Trophoblast cell (in vitro differentiated cells and primary cell): ENCODE measurements at regions not wholly inside any gene's neighbourhood (a gene's known extent, or its start where the extent isn't known, plus 50 kb on each side); places are given as distances from the start of the nearest gene placed in this dataset.
"Not testable (repeated sequence)": the region's sequence is repeated elsewhere in the genome, so short reads cannot be mapped to it uniquely, and the experiment has no call there.

Source experiments
- DNase-seq, 2 donors: peaks; one replicate each; pipeline ENCODE4 v3.0.0-alpha.2; 2016
- H2AFZ ChIP-seq: 2 replicates; pipeline ENCODE4 v1.6.1; 2013; ENCODE audit warnings: low read length, moderate library complexity, mild to moderate bottlenecking; ENCODE audit not compliant: insufficient read depth, poor library complexity
- H2AK5ac ChIP-seq: 2 replicates; pipeline ENCODE4 v1.6.1; 2013; ENCODE audit warnings: mild to moderate bottlenecking, low read length
- H2BK120ac ChIP-seq: 2 replicates; pipeline ENCODE4 v1.6.1; 2013; ENCODE audit warnings: low read length, mild to moderate bottlenecking, moderate library complexity; ENCODE audit not compliant: insufficient read depth, poor library complexity
- H2BK12ac ChIP-seq: 2 replicates; pipeline ENCODE4 v1.6.1; 2013; ENCODE audit warnings: mild to moderate bottlenecking, low read length, moderate library complexity
- H2BK5ac ChIP-seq: 2 replicates; pipeline ENCODE4 v1.6.1; 2013; ENCODE audit warnings: low read length, low read depth, moderate library complexity, mild to moderate bottlenecking; ENCODE audit not compliant: poor library complexity
- H3K14ac ChIP-seq: 2 replicates; pipeline ENCODE4 v1.6.1; 2013; ENCODE audit warnings: mild to moderate bottlenecking, low read length
- H3K18ac ChIP-seq: 2 replicates; pipeline ENCODE4 v1.6.1; 2013; ENCODE audit warnings: mild to moderate bottlenecking, low read length
- H3K23ac ChIP-seq: 2 replicates; pipeline ENCODE4 v1.6.1; 2013; ENCODE audit warnings: low read length
- H3K27ac ChIP-seq: 2 replicates; pipeline ENCODE4 v1.5.1; 2013; ENCODE audit warnings: low read depth, mild to moderate bottlenecking, inconsistent platforms, low read length, moderate library complexity
- H3K27me3 ChIP-seq: 2 replicates; pipeline ENCODE4 v1.6.1; 2013; ENCODE audit warnings: inconsistent platforms, mild to moderate bottlenecking, low read length, moderate library complexity; ENCODE audit not compliant: insufficient read depth
- H3K36me3 ChIP-seq, 2 experiments: 1 replicate in 1 of 2; 2 replicates in 1 of 2; pipeline ENCODE4 v1.6.1; 2013; ENCODE audit warnings: low read length in 2 of 2, mild to moderate bottlenecking in 2 of 2, moderate library complexity in 1 of 2; ENCODE audit not compliant: insufficient read depth in 2 of 2, control insufficient read depth in 1 of 2
- H3K4ac ChIP-seq: 2 replicates; pipeline ENCODE4 v1.6.1; 2013; ENCODE audit warnings: low read depth, mild to moderate bottlenecking, low read length, moderate library complexity
- H3K4me1 ChIP-seq, 2 experiments: 1 replicate in 1 of 2; 2 replicates in 1 of 2; pipeline ENCODE4 v1.6.1; 2013; ENCODE audit warnings: low read length in 2 of 2, mild to moderate bottlenecking in 2 of 2, moderate library complexity in 1 of 2; ENCODE audit not compliant: insufficient read depth in 2 of 2, control insufficient read depth in 1 of 2
- H3K4me2 ChIP-seq: 2 replicates; pipeline ENCODE4 v1.6.1; 2013; ENCODE audit warnings: inconsistent platforms, mild to moderate bottlenecking, low read length, moderate library complexity
- H3K4me3 ChIP-seq: 2 replicates; pipeline ENCODE4 v1.5.1; 2013; ENCODE audit warnings: mild to moderate bottlenecking, low read depth, low read length, inconsistent platforms
- H3K79me1 ChIP-seq: one replicate; pipeline ENCODE4 v1.6.1; 2013; ENCODE audit warnings: low read length
- H3K79me2 ChIP-seq: 2 replicates; pipeline ENCODE4 v1.6.1; 2013; ENCODE audit warnings: low read length, mild to moderate bottlenecking; ENCODE audit not compliant: control insufficient read depth, insufficient read depth, poor library complexity
- H3K9ac ChIP-seq: 2 replicates; pipeline ENCODE4 v1.6.1; 2013; ENCODE audit warnings: mild to moderate bottlenecking, low read length
- H3K9me3 ChIP-seq: 2 replicates; pipeline ENCODE4 v1.6.1; 2013; ENCODE audit warnings: low read depth, mild to moderate bottlenecking, control low read depth, inconsistent platforms, low read length; ENCODE audit not compliant: insufficient read depth
- H4K12ac ChIP-seq: 2 replicates; pipeline ENCODE4 v1.6.1; 2013; ENCODE audit warnings: low read depth, mild to moderate bottlenecking, low read length, moderate library complexity
- H4K8ac ChIP-seq: 2 replicates; pipeline ENCODE4 v1.6.1; 2013; ENCODE audit warnings: low read depth, mild to moderate bottlenecking, low read length, moderate library complexity
- H4K91ac ChIP-seq: one replicate; pipeline ENCODE4 v1.6.1; 2013; ENCODE audit warnings: low read depth, mild to moderate bottlenecking, low read length, moderate library complexity
- WGBS: extraction: QIAGEN DNeasy Blood & Tissue Kit; methylation state at CpG from one replicate; pipeline ENCODE4 v1.1.7; 2013; ENCODE audit warnings: missing lambda C conversion rate; ENCODE audit not compliant: insufficient read length, insufficient coverage; ENCODE audit errors: extremely low coverage; 5-methylcytosine and 5-hydroxymethylcytosine counted together

DNA sequence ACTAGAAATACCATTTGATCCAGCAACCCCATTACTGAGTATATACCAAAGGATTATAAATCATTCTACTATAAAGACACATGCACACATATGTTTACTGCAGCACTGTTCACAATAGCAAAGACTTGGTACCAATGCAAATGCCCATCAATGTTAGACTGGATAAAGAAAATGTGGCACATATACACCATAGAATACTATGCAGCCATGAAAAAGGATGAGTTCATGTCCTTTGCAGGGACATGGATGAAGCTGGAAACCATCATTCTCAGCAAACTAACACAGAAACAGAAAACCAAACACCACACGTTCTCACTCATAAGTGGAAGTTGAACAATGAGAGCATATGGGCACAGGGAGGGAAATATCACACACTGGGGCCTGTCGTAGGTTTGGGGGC, 106.0 kb downstream of the SPATA18 start:
- not testable (repeated sequence) for H3K23ac ChIP-seq, H3K27ac ChIP-seq, H2BK12ac ChIP-seq, H3K4me1 ChIP-seq, H2AFZ ChIP-seq, H3K9me3 ChIP-seq, H3K4me3 ChIP-seq, H4K91ac ChIP-seq, H2BK5ac ChIP-seq, H2BK120ac ChIP-seq, H3K4ac ChIP-seq, DNase-seq, H3K14ac ChIP-seq, H4K12ac ChIP-seq, H3K4me2 ChIP-seq, H3K9ac ChIP-seq, H3K27me3 ChIP-seq, H4K8ac ChIP-seq, H3K79me1 ChIP-seq, H3K79me2 ChIP-seq, H3K18ac ChIP-seq, H3K36me3 ChIP-seq, H2AK5ac ChIP-seq
- WGBS, result no CpG with 5 or more reads among the region's 2 CpGs

- no peak overlapping the region for H3K14ac ChIP-seq
- H3K79me2 ChIP-seq, result no peaks in the 10 kb centered on the region
- H2AFZ ChIP-seq, result no peak overlapping the region
- H3K23ac ChIP-seq, result no peak overlapping the region
- no peaks in the 10 kb centered on the region for H3K4me1 ChIP-seq
- H2BK12ac ChIP-seq, result no peak overlapping the region
- H2BK120ac ChIP-seq, result no peak overlapping the region
- no peak overlapping the region for H3K4me2 ChIP-seq
- H4K8ac ChIP-seq, result no peak overlapping the region
- no peaks in the 10 kb centered on the region for H3K9me3 ChIP-seq
- no peak overlapping the region for H2BK5ac ChIP-seq
- H3K79me1 ChIP-seq, result no peaks in the 10 kb centered on the region
- no peak overlapping the region for H3K4me3 ChIP-seq
- no peak overlapping the region for H4K91ac ChIP-seq
- H3K18ac ChIP-seq, result no peak overlapping the region
- no peak overlapping the region for H3K27ac ChIP-seq
- no peak overlapping the region for H3K4ac ChIP-seq
- H4K12ac ChIP-seq, result no peak overlapping the region
- no peak for DNase-seq
- H3K36me3 ChIP-seq, result no peaks in the 10 kb centered on the region
- whole genome bisulfite sequencing, result no CpG with 5 or more reads among the region's 4 CpGs
- H3K27me3 ChIP-seq, result no peaks in the 10 kb centered on the region
- no peak overlapping the region for H2AK5ac ChIP-seq
- H3K9ac ChIP-seq, result no peak overlapping the region
These were observed 106.7 kb downstream of the SPATA18 start for GRCh38 chr4:52157641-52158316.

- WGBS, result no CpG with 5 or more reads among the region's 4 CpGs
These were observed 109.8 kb downstream of the SPATA18 start for GRCh38 chr4:52160859-52161258.

GRCh38 chr4:52164116-52164515, 113.0 kb downstream of the SPATA18 start:
- Histone ChIP-seq H3K14ac (no peak overlapping the region), H3K79me1 (no peaks in the 10 kb centered on the region), H3K27ac (no peak overlapping the region), H3K79me2 (no peaks in the 10 kb centered on the region), H2BK12ac (no peak overlapping the region), H4K8ac (no peak overlapping the region), H2BK120ac (no peak overlapping the region), H3K4me3 (no peak overlapping the region), H4K12ac (no peak overlapping the region), H3K4me2 (no peak overlapping the region), H2BK5ac (no peak overlapping the region), H4K91ac (no peak overlapping the region), H3K36me3 (no peaks in the 10 kb centered on the region), H3K18ac (no peak overlapping the region), H3K4me1 (no peaks in the 10 kb centered on the region), H3K27me3 (no peaks in the 10 kb centered on the region), H3K4ac (no peak overlapping the region), H3K9ac (no peak overlapping the region), H2AFZ (no peak overlapping the region), H3K23ac (no peak overlapping the region), H2AK5ac (no peak overlapping the region), H3K9me3 (no peaks in the 10 kb centered on the region)
- no CpG with 5 or more reads among the region's 1 CpG for WGBS
- no peak for DNase-seq

More at GRCh38 chr4:52160859-52161258, 109.8 kb downstream of the SPATA18 start:
- no peak overlapping the region for H3K27ac ChIP-seq
- H3K79me2 ChIP-seq, result no peaks in the 10 kb centered on the region
- H2BK12ac ChIP-seq, result no peak overlapping the region
- DNase-seq, result no peak
- no peak overlapping the region for H3K4me3 ChIP-seq
- no peak overlapping the region for H3K4me2 ChIP-seq
- H3K79me1 ChIP-seq, result no peaks in the 10 kb centered on the region
- no peak overlapping the region for H3K18ac ChIP-seq
- no peaks in the 10 kb centered on the region for H3K9me3 ChIP-seq
- H3K4ac ChIP-seq, result no peak overlapping the region
- no peak overlapping the region for H2BK120ac ChIP-seq
- no peak overlapping the region for H4K91ac ChIP-seq
- no peak overlapping the region for H4K8ac ChIP-seq
- H2AFZ ChIP-seq, result no peak overlapping the region
- H3K4me1 ChIP-seq, result no peaks in the 10 kb centered on the region
- H4K12ac ChIP-seq, result no peak overlapping the region
- no peak overlapping the region for H3K9ac ChIP-seq
- H2BK5ac ChIP-seq, result no peak overlapping the region
- no peak overlapping the region for H2AK5ac ChIP-seq
- no peak overlapping the region for H3K23ac ChIP-seq
- no peaks in the 10 kb centered on the region for H3K27me3 ChIP-seq
- no peak overlapping the region for H3K14ac ChIP-seq
- H3K36me3 ChIP-seq, result no peaks in the 10 kb centered on the region
